HEK293 (cell line): ENCODE measurements at regions not wholly inside any gene's neighbourhood (a gene's known extent, or its start where the extent isn't known, plus 50 kb on each side); places are given as distances from the start of the nearest gene placed in this dataset.

Experiments used
- CTCF ChIA-PET: fragments of 350-600 bp; formaldehyde crosslinking; extraction: SDS; loops from one replicate; lab custom pipeline; 2021; ENCODE audit warnings: antibody characterized with exemption; lab: Yijun Ruan, JAX
- POLR2A ChIA-PET: fragments of 300-600 bp; formaldehyde crosslinking; extraction: SDS; loops from one replicate; lab custom pipeline; 2020; ENCODE audit warnings: antibody characterized with exemption, inconsistent platforms; lab: Yijun Ruan, JAX
- H3K27ac ChIP-seq: fragments of 200-500 bp; sonication (Bioruptor generic); 2 replicates; pipeline ENCODE4 v1.5.1; 2014; ENCODE audit warnings: low read depth, low read length, control low read depth, inconsistent platforms; ENCODE audit errors: extremely low read depth
- H3K36me3 ChIP-seq, 2 experiments: fragments of 200-500 bp in 1 of 2; sonication (Bioruptor generic) in 1 of 2; 1 replicate in 1 of 2; 2 replicates in 1 of 2; pipeline ENCODE4 v1.5.1; 2014 to 2017; ENCODE audit warnings: inconsistent platforms in 2 of 2, low read length in 2 of 2; ENCODE audit not compliant: control insufficient read depth in 2 of 2, insufficient read depth in 1 of 2
- H3K4me1 ChIP-seq: fragments of 200-500 bp; sonication (Bioruptor generic); 2 replicates; pipeline ENCODE4 v1.5.1; 2014; ENCODE audit warnings: mild to moderate bottlenecking, low read length, inconsistent platforms; ENCODE audit not compliant: control insufficient read depth, insufficient read depth
- H3K4me3 ChIP-seq: 2 replicates; pipeline ENCODE4 v1.5.1; 2011; ENCODE audit warnings: low read depth, mild to moderate bottlenecking, control low read depth, low read length, moderate library complexity
- H3K9me3 ChIP-seq: fragments of 200-500 bp; sonication (Bioruptor generic); 2 replicates; pipeline ENCODE4 v1.5.1; 2014; ENCODE audit warnings: low read depth, low read length, inconsistent platforms; ENCODE audit not compliant: control insufficient read depth, insufficient read depth
- AEBP2 ChIP-seq: fragments of 450-650 bp; formaldehyde crosslinking; IDR thresholded peaks from 2 replicates; pipeline ENCODE4 v1.5.1; 2016; ENCODE audit warnings: missing biosample characterization, missing genetic modification characterization, borderline replicate concordance
- IKZF3 ChIP-seq: fragments of 450-650 bp; IDR thresholded peaks from 2 replicates; pipeline ENCODE4 v1.5.0; 2018; ENCODE audit warnings: missing biosample characterization, mild to moderate bottlenecking, missing genetic modification characterization, moderate library complexity
- PRDM6 ChIP-seq: fragments of 450-650 bp; formaldehyde crosslinking; IDR thresholded peaks from 2 replicates; pipeline ENCODE4 v1.5.1; 2017; ENCODE audit warnings: missing biosample characterization, missing genetic modification characterization
- ZBTB26 ChIP-seq: fragments of 450-650 bp; formaldehyde crosslinking; optimal IDR thresholded peaks from 2 replicates; pipeline ENCODE3; 2016; ENCODE audit warnings: missing biosample characterization, mild to moderate bottlenecking, missing genetic modification characterization
- ZFP41 ChIP-seq: fragments of 450-650 bp; formaldehyde crosslinking; IDR thresholded peaks from 2 replicates; pipeline ENCODE4 v1.5.1; 2016; ENCODE audit warnings: missing biosample characterization, missing genetic modification characterization, borderline replicate concordance
- ZFP69B ChIP-seq: fragments of 450-650 bp; formaldehyde crosslinking; IDR thresholded peaks from 2 replicates; pipeline ENCODE4 v1.5.1; 2016; ENCODE audit warnings: missing biosample characterization, missing genetic modification characterization
- ZNF132 ChIP-seq: fragments of 450-650 bp; formaldehyde crosslinking; IDR thresholded peaks from 2 replicates; pipeline ENCODE4 v1.5.1; 2017; ENCODE audit warnings: missing biosample characterization, missing genetic modification characterization, borderline replicate concordance
- ZNF394 ChIP-seq: fragments of 450-650 bp; formaldehyde crosslinking; IDR thresholded peaks from 2 replicates; pipeline ENCODE4 v1.5.1; 2016; ENCODE audit warnings: missing biosample characterization, missing genetic modification characterization, mild to moderate bottlenecking, moderate library complexity, borderline replicate concordance
- ZNF404 ChIP-seq: fragments of 450-650 bp; formaldehyde crosslinking; IDR thresholded peaks from 2 replicates; pipeline ENCODE4 v1.5.1; 2017; ENCODE audit warnings: missing biosample characterization, missing genetic modification characterization
- ZNF544 ChIP-seq: fragments of 450-650 bp; formaldehyde crosslinking; IDR thresholded peaks from 2 replicates; pipeline ENCODE4 v1.5.0; 2017; ENCODE audit warnings: missing biosample characterization, missing genetic modification characterization
- ZNF639 ChIP-seq: fragments of 450-650 bp; formaldehyde crosslinking; IDR thresholded peaks from 2 replicates; pipeline ENCODE4 v1.5.1; 2016; ENCODE audit warnings: missing biosample characterization, missing genetic modification characterization
- ZNF677 ChIP-seq: fragments of 450-650 bp; IDR thresholded peaks from 2 replicates; pipeline ENCODE4 v1.5.0; 2018; ENCODE audit warnings: missing biosample characterization, mild to moderate bottlenecking, missing genetic modification characterization, moderate library complexity
- ZNF704 ChIP-seq: fragments of 450-650 bp; formaldehyde crosslinking; IDR thresholded peaks from 2 replicates; pipeline ENCODE4 v1.5.1; 2016; ENCODE audit warnings: missing biosample characterization, missing genetic modification characterization
- ZNF747 ChIP-seq: fragments of 450-650 bp; formaldehyde crosslinking; IDR thresholded peaks from 2 replicates; pipeline ENCODE4 v1.5.1; 2016; ENCODE audit warnings: missing biosample characterization, missing genetic modification characterization
- ZNF777 ChIP-seq: fragments of 450-650 bp; formaldehyde crosslinking; IDR thresholded peaks from 2 replicates; pipeline ENCODE4 v1.5.1; 2017; ENCODE audit warnings: missing biosample characterization, missing genetic modification characterization, borderline replicate concordance

- Histone ChIP-seq H3K27ac (no peak overlapping the region), H3K36me3 (no peaks in the 10 kb centered on the region), H3K4me3 (no peak overlapping the region), H3K4me1 (peaks cover 2% of the 10 kb centered on the region; the same call in 1 of the 2 replicates), H3K9me3 (no peaks in the 10 kb centered on the region)
- TF ChIP-seq ZNF544 (tag by site-specific recombination): no peak
- TF ChIP-seq ZNF677 (tag by site-specific recombination): no peak
- TF ChIP-seq ZFP69B: no peak
- no peak for TF ChIP-seq ZBTB26 (tag by site-specific recombination)
- no peak for TF ChIP-seq ZNF394
- TF ChIP-seq ZNF132 (tag by site-specific recombination): no peak
- no peak for TF ChIP-seq ZNF704 (tag by site-specific recombination)
- no peak for TF ChIP-seq PRDM6
- no peak for TF ChIP-seq IKZF3
- ChIA-PET CTCF (interaction anchor here (0.6 kb wide), 1 partner anchor 10 kb away, joined by 4 read pairs; no protein-coding TSS in a partner anchor), POLR2A (no interaction called here)
These were observed 110.7 kb downstream of the C1D start for GRCh38 chr2:67952066-67952465.

GRCh38 chr2:67954093-67954748, 108.6 kb downstream of the C1D start:
- POLR2A ChIA-PET: no interaction called here
- TF ChIP-seq AEBP2 (tag by site-specific recombination): no peak
- TF ChIP-seq ZNF639 (tag by site-specific recombination): no peak
- no peak for TF ChIP-seq ZNF747 (tag by site-specific recombination)
- no peak for TF ChIP-seq ZNF404
- no peak for TF ChIP-seq ZNF777 (tag by site-specific recombination)
- TF ChIP-seq ZFP41 (tag by site-specific recombination): no peak

More at GRCh38 chr2:67954093-67954748, 108.6 kb downstream of the C1D start:
- Histone ChIP-seq H3K9me3 (no peaks in the 10 kb centered on the region), H3K4me1 (peaks cover 2% of the 10 kb centered on the region; the same call in 1 of the 2 replicates), H3K36me3 (no peaks in the 10 kb centered on the region), H3K4me3 (no peak overlapping the region), H3K27ac (no peak overlapping the region; the same call in 1 of the 2 replicates)
- CTCF ChIA-PET: interaction anchor here (0.6 kb wide), 1 partner anchor 22 kb away, joined by 3 read pairs; no protein-coding TSS in a partner anchor
